ENCODE measurements at regions not wholly inside any gene's neighbourhood (a gene's known extent, or its start where the extent isn't known, plus 50 kb on each side); places are given as distances from the start of the nearest gene placed in this dataset.
A peak's percentile ranks its signal among the peaks of the same experiment; 100 is the strongest.
"Not testable (repeated sequence)": the region's sequence is repeated elsewhere in the genome, so short reads cannot be mapped to it uniquely, and the experiment has no call there.

DNA sequence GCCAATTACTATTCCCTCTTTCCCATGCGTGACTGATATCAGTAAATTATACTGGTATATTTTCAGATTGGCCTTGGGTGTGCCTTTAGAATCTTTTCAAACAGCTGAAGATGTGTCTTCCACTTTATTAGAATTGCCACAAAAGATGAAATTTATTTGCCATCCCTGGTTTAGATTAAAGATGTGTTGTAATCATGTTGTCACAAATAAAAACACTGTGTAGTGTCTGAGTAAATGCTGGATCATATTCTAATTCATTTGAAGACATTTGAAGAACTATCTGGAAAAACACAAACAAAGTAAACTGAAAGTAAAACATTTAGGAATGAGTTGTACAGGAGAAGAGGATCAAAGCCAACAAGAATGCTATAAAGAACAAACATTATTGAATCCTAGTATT lies 339.7 kb upstream of the COL8A1 start:
- H3K9me3 ChIP-seq (ENCODE audit: low read length): no peaks in the 10 kb centered on the region
- no peak overlapping the region for H2AFZ ChIP-seq (ENCODE audit: low read depth, low read length)
- H4K20me1 ChIP-seq (ENCODE audit: insufficient read depth): no peaks in the 10 kb centered on the region
- no peaks in the 10 kb centered on the region for H3F3A ChIP-seq (ENCODE audit: insufficient read depth, low read length, poor library complexity, severe bottlenecking)
- no peak overlapping the region for H3K27ac ChIP-seq (ENCODE audit: low read length)
- no peak for TF ChIP-seq SMC3 (conservative IDR thresholded peaks at IDR 0.05; ENCODE audit: poor library complexity)
- H3K4me2 ChIP-seq (ENCODE audit: low read length): no peak overlapping the region
- no peak overlapping the region for H3K9ac ChIP-seq (ENCODE audit: low read length)
- H3K27me3 ChIP-seq (ENCODE audit: insufficient read depth, low read depth, low read length): no peaks in the 10 kb centered on the region
- no peak overlapping the region for H3K4me3 ChIP-seq (ENCODE audit: low read length)
- no peaks in the 10 kb centered on the region for H3K36me3 ChIP-seq (ENCODE audit: insufficient read depth, low read length)
- H3K79me2 ChIP-seq (replicated peaks; ENCODE audit: insufficient read depth, low read length): no peaks in the 10 kb centered on the region
- no peaks in the 10 kb centered on the region for H3K9me2 ChIP-seq (ENCODE audit: insufficient read depth, low read length)

DNA sequence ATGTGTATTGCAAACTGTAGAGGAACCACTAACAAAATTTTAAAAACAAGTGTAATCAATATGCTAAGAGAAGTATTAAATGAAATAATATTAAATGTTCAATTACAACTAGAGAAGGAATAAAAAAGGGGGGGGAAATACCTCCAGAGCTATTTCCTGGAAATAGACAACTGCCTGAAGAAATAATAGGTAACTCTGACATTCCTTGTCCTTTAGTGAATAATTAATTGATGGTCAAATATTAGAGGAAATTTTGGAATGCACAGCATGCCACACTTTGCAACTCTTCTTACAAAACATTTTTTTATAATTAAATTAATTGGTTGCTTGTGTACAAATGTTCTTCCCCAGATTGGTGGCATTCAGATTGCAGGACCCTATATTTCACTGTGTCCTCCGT lies 342.6 kb upstream of the COL8A1 start:
- no peaks in the 10 kb centered on the region for H4K20me1 ChIP-seq (ENCODE audit: insufficient read depth)
- no peaks in the 10 kb centered on the region for H3K36me3 ChIP-seq (ENCODE audit: insufficient read depth, low read length)
- H3K27ac ChIP-seq (ENCODE audit: low read length): no peak overlapping the region
- H3K9me2 ChIP-seq (ENCODE audit: insufficient read depth, low read length): no peaks in the 10 kb centered on the region
- H3K9ac ChIP-seq (ENCODE audit: low read length): no peak overlapping the region
- no peaks in the 10 kb centered on the region for H3K79me2 ChIP-seq (replicated peaks; ENCODE audit: insufficient read depth, low read length)
- H3K4me3 ChIP-seq (ENCODE audit: low read length): no peak overlapping the region
- H2AFZ ChIP-seq (ENCODE audit: low read depth, low read length): no peak overlapping the region
- no peaks in the 10 kb centered on the region for H3K9me3 ChIP-seq (ENCODE audit: low read length)
- H3K4me2 ChIP-seq (ENCODE audit: low read length): no peak overlapping the region
- H3F3A ChIP-seq (ENCODE audit: insufficient read depth, low read length, poor library complexity, severe bottlenecking): no peaks in the 10 kb centered on the region
- TF ChIP-seq, protein P1, sequence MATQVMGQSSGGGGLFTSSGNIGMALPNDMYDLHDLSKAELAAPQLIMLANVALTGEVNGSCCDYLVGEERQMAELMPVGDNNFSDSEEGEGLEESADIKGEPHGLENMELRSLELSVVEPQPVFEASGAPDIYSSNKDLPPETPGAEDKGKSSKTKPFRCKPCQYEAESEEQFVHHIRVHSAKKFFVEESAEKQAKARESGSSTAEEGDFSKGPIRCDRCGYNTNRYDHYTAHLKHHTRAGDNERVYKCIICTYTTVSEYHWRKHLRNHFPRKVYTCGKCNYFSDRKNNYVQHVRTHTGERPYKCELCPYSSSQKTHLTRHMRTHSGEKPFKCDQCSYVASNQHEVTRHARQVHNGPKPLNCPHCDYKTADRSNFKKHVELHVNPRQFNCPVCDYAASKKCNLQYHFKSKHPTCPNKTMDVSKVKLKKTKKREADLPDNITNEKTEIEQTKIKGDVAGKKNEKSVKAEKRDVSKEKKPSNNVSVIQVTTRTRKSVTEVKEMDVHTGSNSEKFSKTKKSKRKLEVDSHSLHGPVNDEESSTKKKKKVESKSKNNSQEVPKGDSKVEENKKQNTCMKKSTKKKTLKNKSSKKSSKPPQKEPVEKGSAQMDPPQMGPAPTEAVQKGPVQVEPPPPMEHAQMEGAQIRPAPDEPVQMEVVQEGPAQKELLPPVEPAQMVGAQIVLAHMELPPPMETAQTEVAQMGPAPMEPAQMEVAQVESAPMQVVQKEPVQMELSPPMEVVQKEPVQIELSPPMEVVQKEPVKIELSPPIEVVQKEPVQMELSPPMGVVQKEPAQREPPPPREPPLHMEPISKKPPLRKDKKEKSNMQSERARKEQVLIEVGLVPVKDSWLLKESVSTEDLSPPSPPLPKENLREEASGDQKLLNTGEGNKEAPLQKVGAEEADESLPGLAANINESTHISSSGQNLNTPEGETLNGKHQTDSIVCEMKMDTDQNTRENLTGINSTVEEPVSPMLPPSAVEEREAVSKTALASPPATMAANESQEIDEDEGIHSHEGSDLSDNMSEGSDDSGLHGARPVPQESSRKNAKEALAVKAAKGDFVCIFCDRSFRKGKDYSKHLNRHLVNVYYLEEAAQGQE (IDR thresholded peaks at IDR 0.05; ENCODE audit: borderline replicate concordance): no peak
- TF ChIP-seq POLR2AphosphoS5 (IDR thresholded peaks at IDR 0.05) (no peak), RAD21 (conservative IDR thresholded peaks at IDR 0.05) (no peak), EP300 (conservative IDR thresholded peaks at IDR 0.05; ENCODE audit: poor library complexity, severe bottlenecking) (no peak), EZH2 (IDR thresholded peaks at IDR 0.05; ENCODE audit: borderline replicate concordance, insufficient read depth, low read length, poor library complexity, severe bottlenecking) (no peak), SMC3 (conservative IDR thresholded peaks at IDR 0.05; ENCODE audit: poor library complexity) (no peak), TAF1 (IDR thresholded peaks at IDR 0.05; ENCODE audit: low read depth) (no peak), MXI1 (conservative IDR thresholded peaks at IDR 0.05; ENCODE audit: poor library complexity, severe bottlenecking) (no peak)
- TF ChIP-seq, protein P2, sequence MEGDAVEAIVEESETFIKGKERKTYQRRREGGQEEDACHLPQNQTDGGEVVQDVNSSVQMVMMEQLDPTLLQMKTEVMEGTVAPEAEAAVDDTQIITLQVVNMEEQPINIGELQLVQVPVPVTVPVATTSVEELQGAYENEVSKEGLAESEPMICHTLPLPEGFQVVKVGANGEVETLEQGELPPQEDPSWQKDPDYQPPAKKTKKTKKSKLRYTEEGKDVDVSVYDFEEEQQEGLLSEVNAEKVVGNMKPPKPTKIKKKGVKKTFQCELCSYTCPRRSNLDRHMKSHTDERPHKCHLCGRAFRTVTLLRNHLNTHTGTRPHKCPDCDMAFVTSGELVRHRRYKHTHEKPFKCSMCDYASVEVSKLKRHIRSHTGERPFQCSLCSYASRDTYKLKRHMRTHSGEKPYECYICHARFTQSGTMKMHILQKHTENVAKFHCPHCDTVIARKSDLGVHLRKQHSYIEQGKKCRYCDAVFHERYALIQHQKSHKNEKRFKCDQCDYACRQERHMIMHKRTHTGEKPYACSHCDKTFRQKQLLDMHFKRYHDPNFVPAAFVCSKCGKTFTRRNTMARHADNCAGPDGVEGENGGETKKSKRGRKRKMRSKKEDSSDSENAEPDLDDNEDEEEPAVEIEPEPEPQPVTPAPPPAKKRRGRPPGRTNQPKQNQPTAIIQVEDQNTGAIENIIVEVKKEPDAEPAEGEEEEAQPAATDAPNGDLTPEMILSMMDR (IDR thresholded peaks at IDR 0.05; ENCODE audit: poor library complexity, severe bottlenecking): no peak
- no peaks in the 10 kb centered on the region for H3K27me3 ChIP-seq (ENCODE audit: insufficient read depth, low read depth, low read length)

DNA sequence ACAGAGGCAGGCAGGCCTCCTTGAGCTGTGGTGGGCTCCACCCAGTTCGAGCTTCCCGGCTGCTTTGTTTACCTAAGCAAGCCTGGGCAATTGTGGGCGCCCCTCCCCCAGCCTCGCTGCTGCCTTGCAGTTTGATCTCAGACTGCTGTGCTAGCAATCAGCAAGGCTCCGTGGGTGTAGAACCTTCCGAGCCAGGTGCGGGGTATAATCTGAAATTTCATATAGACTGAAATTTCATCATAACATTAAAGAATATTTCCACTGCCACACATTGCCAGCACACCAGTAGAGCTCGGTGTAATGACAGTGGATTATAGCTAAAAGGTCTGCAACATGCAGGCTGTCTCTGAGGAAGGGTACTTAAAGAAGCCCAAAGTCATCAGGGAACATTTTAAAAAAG lies 344.3 kb upstream of the COL8A1 start:
- H3K79me2 ChIP-seq (replicated peaks; ENCODE audit: insufficient read depth, low read length); H4K20me1 ChIP-seq (ENCODE audit: insufficient read depth); H3K36me3 ChIP-seq (ENCODE audit: insufficient read depth, low read length); H3K27me3 ChIP-seq (ENCODE audit: insufficient read depth, low read depth, low read length); H3F3A ChIP-seq (ENCODE audit: insufficient read depth, low read length, poor library complexity, severe bottlenecking); H3K9me2 ChIP-seq (ENCODE audit: insufficient read depth, low read length); H3K9ac ChIP-seq (ENCODE audit: low read length); H3K27ac ChIP-seq (ENCODE audit: low read length); H3K9me3 ChIP-seq (ENCODE audit: low read length); H2AFZ ChIP-seq (ENCODE audit: low read depth, low read length): not testable (repeated sequence)
- Histone ChIP-seq H3K4me3 (ENCODE audit: low read length) (peak overlapping the region; percentile 32), H3K4me2 (ENCODE audit: low read length) (peak overlapping the region; percentile 15)

Measured in neural cell (in vitro differentiated cells).